Parathyroid adenoma (tissue), 2 donors: ENCODE measurements at regions not wholly inside any gene's neighbourhood (a gene's known extent, or its start where the extent isn't known, plus 50 kb on each side); places are given as distances from the start of the nearest gene placed in this dataset.

Experiments
- H2AFZ ChIP-seq: fragments of 300-600 bp; sonication (generic); one replicate; pipeline ENCODE4 v1.7.0; 2017; ENCODE audit warnings: antibody characterized with exemption, mild to moderate bottlenecking
- H3K27ac ChIP-seq: fragments of 300-600 bp; sonication (generic); one replicate; pipeline ENCODE4 v1.7.0; 2017
- H3K27me3 ChIP-seq: fragments of 300-600 bp; sonication (generic); one replicate; pipeline ENCODE4 v1.7.0; 2017; ENCODE audit warnings: low read length; ENCODE audit not compliant: control insufficient read depth, insufficient read depth
- H3K36me3 ChIP-seq: fragments of 300-600 bp; sonication (generic); one replicate; pipeline ENCODE4 v1.7.0; 2017; ENCODE audit warnings: low read length; ENCODE audit not compliant: control insufficient read depth, insufficient read depth
- H3K4me1 ChIP-seq: fragments of 300-600 bp; sonication (generic); one replicate; pipeline ENCODE4 v1.7.0; 2017; ENCODE audit warnings: control low read depth
- H3K4me2 ChIP-seq: fragments of 300-600 bp; sonication (generic); one replicate; pipeline ENCODE4 v1.7.0; 2017; ENCODE audit warnings: low read length
- H3K4me3 ChIP-seq: fragments of 300-600 bp; sonication (generic); one replicate; pipeline ENCODE4 v1.7.0; 2017; ENCODE audit warnings: low read depth, low read length
- H3K79me2 ChIP-seq: fragments of 300-600 bp; sonication (generic); one replicate; pipeline ENCODE4 v1.7.0; 2017; ENCODE audit warnings: control low read depth
- H3K9ac ChIP-seq: fragments of 300-600 bp; sonication (generic); one replicate; pipeline ENCODE4 v1.7.0; 2017; ENCODE audit warnings: mild to moderate bottlenecking
- H3K9me3 ChIP-seq: fragments of 300-600 bp; sonication (generic); one replicate; pipeline ENCODE4 v1.7.0; 2017; ENCODE audit warnings: low read length; ENCODE audit not compliant: control insufficient read depth
- CTCF ChIP-seq: fragments of 300-600 bp; sonication (generic); IDR thresholded peaks from one replicate; pipeline ENCODE4 v1.7.0; 2017; ENCODE audit warnings: antibody characterized with exemption, mild to moderate bottlenecking
- donor health status: primary hyperparathyroidism.

GRCh38 chr13:75161804-75162203, 320.2 kb downstream of the TBC1D4 start:
- H3K9me3 ChIP-seq: no peaks in the 10 kb centered on the region
- H2AFZ ChIP-seq: no peak overlapping the region
- no peak overlapping the region for H3K4me3 ChIP-seq
- no peaks in the 10 kb centered on the region for H3K36me3 ChIP-seq
- no peaks in the 10 kb centered on the region for H3K27me3 ChIP-seq
- H3K79me2 ChIP-seq: no peaks in the 10 kb centered on the region
- no peak overlapping the region for H3K9ac ChIP-seq
- H3K27ac ChIP-seq: no peak overlapping the region
- no peaks in the 10 kb centered on the region for H3K4me1 ChIP-seq
- no peak for TF ChIP-seq CTCF
- no peak overlapping the region for H3K4me2 ChIP-seq

- Histone ChIP-seq H3K9me3 (no peaks in the 10 kb centered on the region), H3K4me3 (no peak overlapping the region), H3K9ac (no peak overlapping the region), H3K36me3 (no peaks in the 10 kb centered on the region), H3K27ac (no peak overlapping the region), H3K4me1 (no peaks in the 10 kb centered on the region), H3K79me2 (no peaks in the 10 kb centered on the region), H2AFZ (no peak overlapping the region), H3K27me3 (no peaks in the 10 kb centered on the region), H3K4me2 (no peak overlapping the region)
- no peak for TF ChIP-seq CTCF
Observed at GRCh38 chr13:75160984-75161383, 321.0 kb downstream of the TBC1D4 start.

GRCh38 chr13:75154331-75154730, 327.6 kb downstream of the TBC1D4 start:
- no peak for TF ChIP-seq CTCF

GRCh38 chr13:75153834-75154233, 328.1 kb downstream of the TBC1D4 start:
- Histone ChIP-seq H3K79me2 (no peaks in the 10 kb centered on the region), H3K4me2 (no peak overlapping the region), H3K4me3 (no peak overlapping the region), H3K9ac (no peak overlapping the region), H3K4me1 (no peaks in the 10 kb centered on the region), H3K9me3 (no peaks in the 10 kb centered on the region), H3K27ac (no peak overlapping the region), H3K27me3 (no peaks in the 10 kb centered on the region), H2AFZ (no peak overlapping the region), H3K36me3 (no peaks in the 10 kb centered on the region)
- no peak for TF ChIP-seq CTCF

More at GRCh38 chr13:75154331-75154730, 327.6 kb downstream of the TBC1D4 start:
- Histone ChIP-seq H3K27me3 (no peaks in the 10 kb centered on the region), H3K4me2 (no peak overlapping the region), H3K79me2 (no peaks in the 10 kb centered on the region), H3K9me3 (no peaks in the 10 kb centered on the region), H3K9ac (no peak overlapping the region), H3K4me1 (no peaks in the 10 kb centered on the region), H3K27ac (no peak overlapping the region), H2AFZ (no peak overlapping the region), H3K4me3 (no peak overlapping the region), H3K36me3 (no peaks in the 10 kb centered on the region)

GRCh38 chr13:75153386-75153785, 328.6 kb downstream of the TBC1D4 start:
- Histone ChIP-seq H3K9me3 (no peaks in the 10 kb centered on the region), H3K4me1 (no peaks in the 10 kb centered on the region), H2AFZ (no peak overlapping the region), H3K36me3 (no peaks in the 10 kb centered on the region), H3K27me3 (no peaks in the 10 kb centered on the region), H3K79me2 (no peaks in the 10 kb centered on the region), H3K4me3 (no peak overlapping the region), H3K4me2 (no peak overlapping the region), H3K27ac (no peak overlapping the region), H3K9ac (no peak overlapping the region)
- TF ChIP-seq CTCF: no peak
